Kidney capillary endothelial cell (primary cell): ENCODE measurements at regions not wholly inside any gene's neighbourhood (a gene's known extent, or its start where the extent isn't known, plus 50 kb on each side); places are given as distances from the start of the nearest gene placed in this dataset.

Source experiments
- DNase-seq: peaks from one replicate; pipeline ENCODE4 v3.0.0-alpha.2; 2018; ENCODE audit warnings: low spot score

GRCh38 chr12:24414480-24414879, 465.0 kb upstream of the SOX5 start:
- no peak for DNase-seq

DNA sequence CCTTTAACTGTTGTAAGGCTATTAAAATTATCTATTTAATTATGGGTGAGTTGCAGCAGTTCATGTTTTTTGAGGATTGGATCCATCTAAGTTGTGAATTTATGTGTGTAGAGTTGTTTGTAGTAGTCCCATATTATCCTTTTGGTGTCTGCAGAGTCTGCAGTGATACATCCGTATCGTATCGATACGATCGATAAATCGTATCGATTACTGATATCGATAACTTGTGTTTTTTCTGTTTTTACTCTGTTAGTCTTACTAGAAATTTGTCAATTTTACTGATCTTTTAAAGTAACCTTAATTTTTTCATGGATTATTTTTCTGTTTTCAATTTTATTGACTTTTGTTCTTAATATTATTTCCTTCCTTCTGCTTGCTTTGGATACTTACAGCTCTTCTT, 462.5 kb upstream of the SOX5 start:
- no peak for DNase-seq

DNA sequence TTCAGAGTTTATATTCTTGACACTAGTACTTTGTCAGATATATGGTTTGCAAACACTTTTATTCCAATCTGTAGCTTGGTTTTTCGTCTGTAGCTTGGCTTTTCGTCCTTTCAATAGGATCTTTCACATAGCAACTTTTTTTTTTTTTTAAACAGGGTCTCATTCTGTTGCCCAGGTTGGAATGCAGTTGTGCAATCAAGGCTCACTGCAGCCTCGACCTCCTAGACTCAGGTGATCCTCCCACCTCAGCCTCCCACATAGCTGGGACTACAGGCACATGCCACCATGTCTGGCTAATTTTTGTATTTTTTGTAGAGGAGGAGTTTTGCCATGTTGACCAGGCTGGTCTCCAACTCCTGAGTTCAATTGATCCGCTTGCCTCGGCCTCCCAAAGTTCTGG, 460.4 kb upstream of the SOX5 start:
- DNase-seq: no peak

- DNase-seq: no peak
Observed at GRCh38 chr12:24408305-24408704, 458.8 kb upstream of the SOX5 start.

GRCh38 chr12:24407884-24408283, 458.4 kb upstream of the SOX5 start:
- DNase-seq: no peak

GRCh38 chr12:24404086-24404815, 454.8 kb upstream of the SOX5 start:
- no peak for DNase-seq

GRCh38 chr12:24400533-24400932, 451.1 kb upstream of the SOX5 start:
- no peak for DNase-seq

DNA sequence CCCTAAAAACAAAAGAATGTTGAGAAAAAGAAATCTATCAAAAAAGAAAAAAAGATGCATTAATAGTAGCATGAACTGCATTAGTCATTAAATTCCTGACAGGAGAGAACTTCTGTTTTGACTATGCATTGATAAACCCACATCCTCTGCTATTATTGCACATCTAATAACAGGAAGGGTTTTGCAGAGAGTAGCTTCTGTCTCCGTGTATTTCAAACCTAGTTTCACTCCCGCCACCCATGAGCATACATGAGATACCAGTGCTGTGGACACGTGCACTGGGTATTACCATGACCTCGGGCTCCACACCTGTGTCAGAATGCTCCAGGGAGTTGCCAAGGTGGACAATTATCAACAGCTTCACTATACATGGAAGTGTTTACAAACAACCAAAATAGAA, 449.1 kb upstream of the SOX5 start:
- DNase-seq: no peak

DNA sequence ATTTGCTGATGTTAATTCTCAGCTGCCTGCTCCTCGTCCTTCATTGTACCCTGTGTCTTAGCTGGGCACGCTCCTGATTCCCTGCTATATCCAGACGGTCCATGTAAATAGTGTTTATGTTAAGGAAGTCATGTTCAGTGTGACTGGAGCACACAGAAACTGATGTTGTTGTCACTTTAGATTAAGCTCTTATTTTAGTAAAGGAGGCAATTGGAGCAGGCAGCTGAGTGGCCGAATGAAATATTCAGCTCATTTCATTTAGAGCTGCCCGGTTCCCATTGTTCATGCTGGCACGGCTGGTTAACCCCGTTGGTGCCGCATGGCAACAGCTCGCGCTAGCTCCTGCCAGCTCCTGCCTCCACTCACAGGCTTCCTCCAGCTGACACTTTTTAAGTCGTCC, 446.8 kb upstream of the SOX5 start:
- DNase-seq: no peak

- no peak for DNase-seq
Observed at GRCh38 chr12:24394246-24394645, 444.8 kb upstream of the SOX5 start.

- no peak for DNase-seq
Observed at GRCh38 chr12:24393071-24393470, 443.6 kb upstream of the SOX5 start.

DNA sequence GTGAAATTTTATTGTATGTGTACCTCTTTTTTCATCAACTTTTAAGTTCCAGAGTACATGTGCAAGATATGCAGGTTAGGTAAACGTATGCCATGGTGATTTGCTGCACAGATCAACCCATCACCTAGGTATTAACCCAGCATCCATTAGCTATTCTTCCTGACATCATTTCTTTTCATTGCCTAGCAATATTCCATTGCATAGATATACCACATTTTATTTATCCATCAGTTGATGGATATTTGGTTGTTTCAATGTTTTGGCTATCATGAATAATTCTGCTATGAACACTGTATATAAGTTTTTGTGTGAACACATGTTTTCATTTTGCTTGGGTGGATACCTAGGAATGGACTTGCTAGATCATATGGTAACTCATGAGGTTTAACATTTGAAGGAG, 439.9 kb upstream of the SOX5 start:
- no peak for DNase-seq

- DNase-seq: no peak
Observed at GRCh38 chr12:24387381-24387780, 437.9 kb upstream of the SOX5 start.

DNA sequence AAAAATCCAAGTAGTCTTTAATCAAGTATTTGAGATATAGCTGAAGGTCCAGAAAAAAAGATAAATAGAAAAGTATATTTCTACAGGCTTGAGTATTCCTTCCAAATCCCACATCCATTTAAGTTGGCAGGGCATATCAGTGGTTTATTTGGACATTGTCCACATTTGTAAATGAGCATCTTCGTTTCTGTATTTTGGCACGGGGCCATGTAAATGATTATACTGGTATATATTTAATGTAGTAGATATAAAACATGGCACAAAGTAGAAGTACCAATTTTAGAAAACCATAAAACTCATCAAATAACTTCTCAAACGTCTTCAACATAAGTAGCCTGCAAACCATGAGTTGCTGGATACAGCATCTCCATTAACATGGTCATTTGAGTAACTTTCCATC, 437.4 kb upstream of the SOX5 start:
- DNase-seq: no peak

GRCh38 chr12:24381790-24382189, 432.3 kb upstream of the SOX5 start:
- DNase-seq: no peak

GRCh38 chr12:24379861-24380521, 430.5 kb upstream of the SOX5 start:
- DNase-seq: no peak

DNA sequence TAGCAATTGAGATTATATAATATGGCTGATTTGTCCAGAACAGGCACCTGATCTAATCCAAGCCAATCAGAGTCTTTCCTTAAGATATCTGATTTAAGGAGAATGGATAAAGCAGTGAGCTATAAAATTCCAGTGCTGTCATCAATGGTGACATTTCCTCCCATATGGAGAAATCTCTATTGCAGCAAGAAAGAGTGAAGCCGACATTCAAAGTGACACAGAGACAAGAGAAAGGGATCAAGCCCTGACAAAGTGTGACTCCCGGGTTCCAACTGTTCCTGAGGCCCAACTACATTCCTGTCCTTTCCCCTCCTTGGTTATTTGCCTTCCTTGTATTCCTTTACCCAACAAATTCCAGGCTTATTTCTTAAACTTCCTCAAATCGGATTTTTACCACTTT, 430.0 kb upstream of the SOX5 start:
- DNase-seq: no peak

DNA sequence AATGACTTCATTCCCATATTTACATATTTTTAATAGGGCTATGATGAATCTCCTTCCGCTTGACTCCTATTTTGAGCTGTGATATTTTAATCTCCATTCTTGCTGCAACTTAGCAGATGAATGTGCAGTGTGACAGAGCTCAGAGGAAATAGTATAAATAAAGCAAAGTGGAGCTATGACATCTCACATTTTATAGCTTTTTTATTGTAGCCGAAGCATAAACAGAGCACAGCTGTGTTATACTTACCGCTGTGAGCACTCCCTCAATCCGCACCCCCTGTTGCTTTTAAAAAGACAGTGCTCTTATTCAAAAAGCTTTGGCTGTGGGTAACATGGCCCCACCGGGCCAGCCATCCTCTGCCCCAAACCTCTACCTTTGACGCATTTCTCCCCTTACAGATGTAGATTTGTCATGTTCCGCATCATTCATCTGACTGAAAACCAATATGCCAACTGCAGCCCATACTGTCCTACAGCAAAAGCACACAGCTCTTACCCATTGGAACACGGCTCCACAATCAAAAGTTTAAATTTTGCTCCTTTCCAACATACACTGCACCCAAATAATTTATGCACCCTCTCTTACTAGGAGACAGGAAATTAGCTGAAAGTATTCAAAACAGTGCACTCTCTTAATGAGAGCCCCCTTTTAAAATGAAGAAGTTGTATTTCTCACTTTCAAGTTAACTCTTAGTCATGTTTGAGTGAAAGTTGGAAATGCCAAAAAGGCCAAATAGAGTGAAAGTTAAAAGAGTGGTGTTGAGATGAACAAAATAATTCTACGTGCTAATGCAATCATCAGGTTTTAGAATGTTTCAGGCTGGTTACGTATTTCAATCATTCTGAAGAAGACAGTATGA, 429.3 kb upstream of the SOX5 start:
- peak; percentile 62 for DNase-seq

- no peak for DNase-seq
Observed at GRCh38 chr12:24374452-24374851, 425.0 kb upstream of the SOX5 start.

DNA sequence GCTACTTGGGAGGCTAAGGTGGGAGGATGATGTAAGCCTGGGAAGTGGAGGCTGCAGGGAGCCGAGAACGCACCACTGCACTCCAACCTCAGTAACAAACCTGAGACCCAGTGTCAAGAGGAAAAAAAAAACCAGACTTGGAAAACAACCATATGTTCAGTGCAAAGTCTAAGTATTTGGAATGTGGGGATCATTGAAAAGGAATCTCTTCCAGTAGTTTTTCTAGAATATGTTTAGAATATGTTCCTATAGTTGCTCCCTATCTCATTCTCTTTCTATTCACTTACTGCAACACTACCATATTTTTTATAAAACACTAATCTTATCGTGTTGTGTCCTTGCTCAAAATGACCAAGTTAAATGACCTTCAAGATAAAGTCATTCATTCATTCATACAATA, 423.5 kb upstream of the SOX5 start:
- no peak for DNase-seq

DNA sequence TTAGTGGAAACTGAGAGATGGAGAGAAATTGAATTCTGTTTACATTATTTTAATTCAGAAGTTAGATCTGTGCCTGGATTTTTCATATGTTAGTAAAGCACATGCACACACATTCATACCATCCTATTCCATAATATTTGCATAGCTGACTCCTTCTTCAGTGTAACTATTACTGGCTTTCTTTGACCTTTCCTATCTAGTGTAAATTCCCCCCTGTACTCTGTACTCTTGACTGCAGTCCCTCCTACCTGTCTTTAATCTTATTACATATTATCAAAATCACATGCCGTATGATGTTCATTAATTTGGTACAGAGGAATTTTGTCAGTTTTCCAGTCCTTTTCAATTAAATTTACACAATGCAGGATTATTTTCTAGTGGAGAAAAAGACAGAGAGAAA, 417.0 kb upstream of the SOX5 start:
- DNase-seq: no peak

DNA sequence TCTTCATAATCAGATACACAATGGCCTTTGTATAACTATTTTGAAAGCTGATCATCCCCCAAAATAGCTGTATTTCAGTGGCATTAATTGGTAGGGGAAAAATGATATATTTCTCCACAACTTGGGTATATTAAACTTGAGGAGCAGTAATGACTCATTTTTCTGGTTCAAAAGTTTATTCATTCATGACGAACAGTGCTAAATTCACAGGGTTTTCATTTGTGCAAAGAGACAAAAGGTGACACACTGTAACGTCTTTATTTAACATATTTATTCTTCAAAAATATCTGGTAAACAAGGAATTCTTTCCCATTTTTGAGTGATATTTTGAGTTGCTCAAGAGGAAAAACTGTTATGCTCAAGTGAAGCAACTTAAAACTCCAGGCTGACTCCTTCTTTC, 415.5 kb upstream of the SOX5 start:
- DNase-seq: no peak

- DNase-seq: no peak
Observed at GRCh38 chr12:24363177-24363754, 413.8 kb upstream of the SOX5 start.
